ENCODE measurements at regions not wholly inside any gene's neighbourhood (a gene's known extent, or its start where the extent isn't known, plus 50 kb on each side); places are given as distances from the start of the nearest gene placed in this dataset.

DNA sequence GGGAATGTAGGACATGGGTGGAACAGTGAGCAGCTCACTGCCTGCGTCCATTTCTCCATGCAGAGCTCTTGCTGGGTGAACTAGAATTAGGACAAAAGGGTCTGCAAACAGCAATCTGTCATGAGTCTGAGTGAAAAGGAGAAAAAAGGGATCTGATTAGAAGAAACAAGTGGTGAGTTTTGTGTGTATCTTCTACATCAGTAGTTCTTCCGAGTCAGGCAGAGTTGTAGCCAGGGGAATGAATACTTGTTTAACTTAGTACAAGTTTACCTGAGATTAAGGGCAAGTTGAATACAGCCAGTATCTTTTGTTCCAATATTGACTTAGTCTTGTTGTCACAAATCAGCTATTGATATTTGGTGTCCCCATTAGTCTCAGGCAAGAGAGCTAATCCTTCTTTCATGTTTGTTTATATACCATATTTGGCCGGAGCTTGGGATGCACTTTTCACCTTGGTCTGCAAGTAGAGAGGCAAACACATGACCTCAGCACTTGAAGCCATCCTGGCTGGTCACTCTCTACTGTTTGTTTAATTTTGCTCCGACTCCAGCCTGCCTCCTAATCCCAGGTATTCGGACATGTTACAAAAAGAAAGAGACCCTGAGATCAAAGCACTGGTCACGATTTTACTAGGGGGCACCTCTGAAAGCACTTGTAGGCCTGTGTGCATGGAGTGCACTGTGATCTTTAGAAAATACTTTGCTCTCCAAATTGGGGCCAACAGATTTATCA is 211.0 kb upstream of the NT5C1B start (continued):
- peak; percentile 79; the same call in 1 of the 2 replicates for TF ChIP-seq ZNF709 (CRISPR knock-in tag; IDR thresholded peaks at IDR 0.05)
- TF ChIP-seq, protein P1, sequence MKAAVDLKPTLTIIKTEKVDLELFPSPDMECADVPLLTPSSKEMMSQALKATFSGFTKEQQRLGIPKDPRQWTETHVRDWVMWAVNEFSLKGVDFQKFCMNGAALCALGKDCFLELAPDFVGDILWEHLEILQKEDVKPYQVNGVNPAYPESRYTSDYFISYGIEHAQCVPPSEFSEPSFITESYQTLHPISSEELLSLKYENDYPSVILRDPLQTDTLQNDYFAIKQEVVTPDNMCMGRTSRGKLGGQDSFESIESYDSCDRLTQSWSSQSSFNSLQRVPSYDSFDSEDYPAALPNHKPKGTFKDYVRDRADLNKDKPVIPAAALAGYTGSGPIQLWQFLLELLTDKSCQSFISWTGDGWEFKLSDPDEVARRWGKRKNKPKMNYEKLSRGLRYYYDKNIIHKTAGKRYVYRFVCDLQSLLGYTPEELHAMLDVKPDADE (CRISPR knock-in tag; IDR thresholded peaks at IDR 0.05): no peak
- peak; percentile 97 for TF ChIP-seq JUNB (CRISPR knock-in tag; IDR thresholded peaks at IDR 0.05; ENCODE audit: borderline replicate concordance)
- no peak for TF ChIP-seq POLR2A (IDR thresholded peaks at IDR 0.05; ENCODE audit: insufficient read depth in 1 of 2, low read depth in 2 of 2, low read length in 2 of 2)
- TF ChIP-seq, protein P2, sequence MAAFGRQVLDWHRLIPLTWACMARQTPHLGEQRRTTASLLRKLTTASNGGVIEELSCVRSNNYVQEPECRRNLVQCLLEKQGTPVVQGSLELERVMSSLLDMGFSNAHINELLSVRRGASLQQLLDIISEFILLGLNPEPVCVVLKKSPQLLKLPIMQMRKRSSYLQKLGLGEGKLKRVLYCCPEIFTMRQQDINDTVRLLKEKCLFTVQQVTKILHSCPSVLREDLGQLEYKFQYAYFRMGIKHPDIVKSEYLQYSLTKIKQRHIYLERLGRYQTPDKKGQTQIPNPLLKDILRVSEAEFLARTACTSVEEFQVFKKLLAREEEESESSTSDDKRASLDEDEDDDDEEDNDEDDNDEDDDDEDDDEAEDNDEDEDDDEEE (CRISPR knock-in tag; IDR thresholded peaks at IDR 0.05): 0 out of 2 replicates have a peak, but pooled peaks have one; percentile 84
- TF ChIP-seq, protein P3, sequence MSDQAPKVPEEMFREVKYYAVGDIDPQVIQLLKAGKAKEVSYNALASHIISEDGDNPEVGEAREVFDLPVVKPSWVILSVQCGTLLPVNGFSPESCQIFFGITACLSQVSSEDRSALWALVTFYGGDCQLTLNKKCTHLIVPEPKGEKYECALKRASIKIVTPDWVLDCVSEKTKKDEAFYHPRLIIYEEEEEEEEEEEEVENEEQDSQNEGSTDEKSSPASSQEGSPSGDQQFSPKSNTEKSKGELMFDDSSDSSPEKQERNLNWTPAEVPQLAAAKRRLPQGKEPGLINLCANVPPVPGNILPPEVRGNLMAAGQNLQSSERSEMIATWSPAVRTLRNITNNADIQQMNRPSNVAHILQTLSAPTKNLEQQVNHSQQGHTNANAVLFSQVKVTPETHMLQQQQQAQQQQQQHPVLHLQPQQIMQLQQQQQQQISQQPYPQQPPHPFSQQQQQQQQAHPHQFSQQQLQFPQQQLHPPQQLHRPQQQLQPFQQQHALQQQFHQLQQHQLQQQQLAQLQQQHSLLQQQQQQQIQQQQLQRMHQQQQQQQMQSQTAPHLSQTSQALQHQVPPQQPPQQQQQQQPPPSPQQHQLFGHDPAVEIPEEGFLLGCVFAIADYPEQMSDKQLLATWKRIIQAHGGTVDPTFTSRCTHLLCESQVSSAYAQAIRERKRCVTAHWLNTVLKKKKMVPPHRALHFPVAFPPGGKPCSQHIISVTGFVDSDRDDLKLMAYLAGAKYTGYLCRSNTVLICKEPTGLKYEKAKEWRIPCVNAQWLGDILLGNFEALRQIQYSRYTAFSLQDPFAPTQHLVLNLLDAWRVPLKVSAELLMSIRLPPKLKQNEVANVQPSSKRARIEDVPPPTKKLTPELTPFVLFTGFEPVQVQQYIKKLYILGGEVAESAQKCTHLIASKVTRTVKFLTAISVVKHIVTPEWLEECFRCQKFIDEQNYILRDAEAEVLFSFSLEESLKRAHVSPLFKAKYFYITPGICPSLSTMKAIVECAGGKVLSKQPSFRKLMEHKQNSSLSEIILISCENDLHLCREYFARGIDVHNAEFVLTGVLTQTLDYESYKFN (CRISPR knock-in tag; conservative IDR thresholded peaks at IDR 0.05): peak; percentile 98
- TF ChIP-seq, protein P4, sequence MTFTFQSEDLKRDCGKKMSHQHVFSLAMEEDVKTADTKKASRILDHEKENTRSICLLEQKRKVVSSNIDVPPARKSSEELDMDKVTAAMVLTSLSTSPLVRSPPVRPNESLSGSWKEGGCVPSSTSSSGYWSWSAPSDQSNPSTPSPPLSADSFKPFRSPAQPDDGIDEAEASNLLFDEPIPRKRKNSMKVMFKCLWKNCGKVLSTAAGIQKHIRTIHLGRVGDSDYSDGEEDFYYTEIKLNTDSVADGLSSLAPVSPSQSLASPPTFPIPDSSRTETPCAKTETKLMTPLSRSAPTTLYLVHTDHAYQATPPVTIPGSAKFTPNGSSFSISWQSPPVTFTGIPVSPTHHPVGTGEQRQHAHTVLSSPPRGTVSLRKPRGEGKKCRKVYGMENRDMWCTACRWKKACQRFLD (CRISPR knock-in tag; IDR thresholded peaks at IDR 0.05; ENCODE audit: borderline replicate concordance): no peak
- TF ChIP-seq, protein P5, sequence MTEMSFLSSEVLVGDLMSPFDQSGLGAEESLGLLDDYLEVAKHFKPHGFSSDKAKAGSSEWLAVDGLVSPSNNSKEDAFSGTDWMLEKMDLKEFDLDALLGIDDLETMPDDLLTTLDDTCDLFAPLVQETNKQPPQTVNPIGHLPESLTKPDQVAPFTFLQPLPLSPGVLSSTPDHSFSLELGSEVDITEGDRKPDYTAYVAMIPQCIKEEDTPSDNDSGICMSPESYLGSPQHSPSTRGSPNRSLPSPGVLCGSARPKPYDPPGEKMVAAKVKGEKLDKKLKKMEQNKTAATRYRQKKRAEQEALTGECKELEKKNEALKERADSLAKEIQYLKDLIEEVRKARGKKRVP (CRISPR knock-in tag; IDR thresholded peaks at IDR 0.05): peak in 1 of 2 experiments; percentile 91; a peak in 2 of 4 replicates
- TF ChIP-seq, protein P6, sequence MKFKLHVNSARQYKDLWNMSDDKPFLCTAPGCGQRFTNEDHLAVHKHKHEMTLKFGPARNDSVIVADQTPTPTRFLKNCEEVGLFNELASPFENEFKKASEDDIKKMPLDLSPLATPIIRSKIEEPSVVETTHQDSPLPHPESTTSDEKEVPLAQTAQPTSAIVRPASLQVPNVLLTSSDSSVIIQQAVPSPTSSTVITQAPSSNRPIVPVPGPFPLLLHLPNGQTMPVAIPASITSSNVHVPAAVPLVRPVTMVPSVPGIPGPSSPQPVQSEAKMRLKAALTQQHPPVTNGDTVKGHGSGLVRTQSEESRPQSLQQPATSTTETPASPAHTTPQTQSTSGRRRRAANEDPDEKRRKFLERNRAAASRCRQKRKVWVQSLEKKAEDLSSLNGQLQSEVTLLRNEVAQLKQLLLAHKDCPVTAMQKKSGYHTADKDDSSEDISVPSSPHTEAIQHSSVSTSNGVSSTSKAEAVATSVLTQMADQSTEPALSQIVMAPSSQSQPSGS (CRISPR knock-in tag; IDR thresholded peaks at IDR 0.05): peak; percentile 99
- TF ChIP-seq NR1H2 (CRISPR knock-in tag; IDR thresholded peaks at IDR 0.05; ENCODE audit: borderline replicate concordance, low read depth): peak; percentile 89; the same call in 1 of the 2 replicates
- TF ChIP-seq SNAPC2 (CRISPR knock-in tag; IDR thresholded peaks at IDR 0.05): peak; percentile 98
- TF ChIP-seq ZNF703 (CRISPR knock-in tag; IDR thresholded peaks at IDR 0.05; ENCODE audit: borderline replicate concordance): peak; percentile 100
- peak; percentile 70; the same call in 1 of the 2 replicates for TF ChIP-seq ZBTB7A (CRISPR knock-in tag; IDR thresholded peaks at IDR 0.05)
- peak; percentile 100 for TF ChIP-seq RARA (CRISPR knock-in tag; IDR thresholded peaks at IDR 0.05)
- TF ChIP-seq, protein P7, sequence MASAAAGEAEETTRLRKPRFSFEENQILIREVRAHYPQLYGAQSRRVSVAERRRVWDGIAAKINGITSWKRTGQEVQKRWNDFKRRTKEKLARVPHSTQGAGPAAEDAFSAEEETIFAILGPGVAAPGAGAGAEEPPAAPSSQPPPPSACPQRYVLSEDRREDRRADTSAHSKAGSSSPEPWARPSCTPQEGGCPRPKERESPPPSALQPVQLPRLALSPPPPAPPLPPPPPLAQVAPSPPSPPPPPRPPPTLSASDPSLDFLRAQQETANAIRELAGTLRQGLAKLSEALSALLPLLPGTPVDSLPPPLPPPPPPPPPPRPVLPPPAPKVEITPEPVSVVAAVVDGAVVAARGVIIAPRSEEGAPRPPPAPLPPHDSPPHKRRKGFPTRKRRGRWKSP (CRISPR knock-in tag; IDR thresholded peaks at IDR 0.05): peak; percentile 92; the same call in 1 of the 2 replicates
- TF ChIP-seq JARID2 (CRISPR knock-in tag; IDR thresholded peaks at IDR 0.05; ENCODE audit: insufficient replicate concordance): no peak
- no peak for TF ChIP-seq ADNP (CRISPR knock-in tag; IDR thresholded peaks at IDR 0.05)
- no peak for TF ChIP-seq ZNF572 (CRISPR knock-in tag; IDR thresholded peaks at IDR 0.05)
